Astrocyte of the spinal cord (primary cell): ENCODE measurements at regions not wholly inside any gene's neighbourhood (a gene's known extent, or its start where the extent isn't known, plus 50 kb on each side); places are given as distances from the start of the nearest gene placed in this dataset.
A peak's percentile ranks its signal among the peaks of the same experiment; 100 is the strongest.

Experiments used
- DNase-seq: peaks from one replicate; pipeline ENCODE4 v3.0.0; 2011; ENCODE audit warnings: low read depth, low spot score
- H3K4me3 ChIP-seq: 2 replicates; pipeline ENCODE4 v1.5.1; 2011; ENCODE audit warnings: low read depth, mild to moderate bottlenecking, low read length, moderate library complexity
- CTCF ChIP-seq: IDR thresholded peaks from 2 replicates; pipeline ENCODE4 v1.5.1; 2012; ENCODE audit warnings: low read depth, mild to moderate bottlenecking, low read length, inconsistent platforms
- in situ Hi-C: cut with HindIII; loops from 2 replicates; pipeline ENCODE4 v1.10.0; 2017; ENCODE audit warnings: low sequenced_read_pairs

DNA sequence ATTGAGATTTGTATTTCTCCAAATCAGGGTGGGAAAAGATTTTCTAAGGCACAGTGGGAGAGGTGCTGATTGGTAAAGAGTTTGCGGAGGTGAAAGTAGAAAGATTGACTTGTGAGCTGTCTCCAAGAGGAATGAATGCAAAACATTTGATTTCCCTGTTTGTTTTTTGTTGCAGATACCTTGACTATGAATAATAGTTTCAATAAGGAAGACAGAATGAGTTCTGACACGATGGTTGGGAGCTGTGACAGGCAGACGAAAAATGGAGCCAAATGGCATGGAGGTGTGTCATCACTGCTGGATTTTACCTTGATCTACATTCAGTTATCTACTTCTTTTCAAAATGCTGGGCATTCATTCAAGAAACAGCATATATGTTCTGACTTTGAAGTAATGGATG, 145.1 kb downstream of the NFKBIZ start:
- no peak for DNase-seq
- H3K4me3 ChIP-seq, result no peak overlapping the region
- TF ChIP-seq CTCF, result no peak
- in situ Hi-C loops, result no loop called here

DNA sequence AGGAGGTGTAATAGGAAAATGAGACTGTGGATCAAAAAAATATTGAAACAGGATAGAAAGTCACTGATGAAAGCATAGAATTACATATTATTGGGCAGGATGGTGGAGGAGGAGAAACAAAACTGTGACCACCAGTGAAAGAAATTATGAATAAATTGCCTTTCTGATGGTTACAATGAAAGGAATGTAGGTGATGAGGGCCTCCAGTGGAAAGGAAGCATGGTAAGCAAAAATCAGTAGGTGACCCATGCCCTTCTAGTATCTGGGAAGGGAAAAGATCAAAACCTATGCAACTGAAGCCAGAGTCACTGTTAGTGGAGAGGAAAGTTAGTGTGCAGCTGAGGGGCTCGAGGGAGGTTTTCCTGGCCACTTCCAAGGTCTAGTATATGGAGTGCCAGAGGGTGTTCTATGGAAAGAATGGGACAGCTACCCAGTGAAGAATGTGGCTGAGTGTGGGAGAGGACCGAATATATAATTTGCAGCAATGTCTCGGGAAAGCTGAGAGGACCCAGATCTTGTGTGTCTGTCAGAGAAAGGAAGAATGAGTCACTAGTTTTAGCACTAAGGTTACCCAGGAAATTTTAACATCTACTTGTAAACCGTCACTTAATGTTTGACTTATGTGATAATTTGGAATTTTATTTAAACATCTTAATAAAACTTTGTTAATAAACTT, 146.2 kb downstream of the NFKBIZ start:
- peak; percentile 39 for DNase-seq
- in situ Hi-C loops, result no loop called here
- no peak for TF ChIP-seq CTCF
- H3K4me3 ChIP-seq, result no peak overlapping the region

GRCh38 chr3:101996832-101997231, 147.5 kb downstream of the NFKBIZ start:
- in situ Hi-C loops, result no loop called here
- H3K4me3 ChIP-seq, result no peak overlapping the region
- DNase-seq, result no peak
- no peak for TF ChIP-seq CTCF

DNA sequence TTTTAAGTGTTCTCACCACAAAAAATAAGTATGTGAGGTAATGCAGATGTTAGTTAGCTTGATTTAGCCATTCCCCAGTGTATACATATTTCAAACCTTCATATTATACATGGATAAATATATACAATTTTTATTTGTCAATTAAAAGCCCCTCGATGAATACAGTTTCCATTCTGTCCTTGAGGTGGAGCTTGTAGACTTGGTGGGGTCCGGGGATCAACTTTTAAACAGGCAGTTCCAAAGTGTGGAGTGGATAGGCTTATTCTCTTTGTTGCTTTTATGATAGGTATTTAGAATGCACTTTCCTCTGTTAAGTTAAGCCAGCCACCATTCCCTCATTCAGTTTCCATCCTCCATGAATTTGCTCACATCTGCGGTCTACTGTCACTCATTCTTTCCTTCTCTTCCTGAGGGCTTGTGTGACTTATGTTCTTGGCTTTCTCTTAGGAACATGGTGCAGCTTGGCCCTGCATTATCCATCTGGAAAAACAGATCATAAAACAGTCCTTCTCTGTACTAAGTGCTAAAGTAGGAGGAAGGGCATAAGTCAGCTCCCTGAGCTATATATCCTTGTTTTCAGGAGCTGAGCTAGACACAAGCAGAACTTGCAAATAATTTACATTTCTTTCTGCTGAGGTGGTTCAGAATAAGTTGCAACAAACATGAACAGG, 149.1 kb downstream of the NFKBIZ start:
- peak; percentile 38 for DNase-seq
- in situ Hi-C loops, result no loop called here
- no peak for TF ChIP-seq CTCF
- H3K4me3 ChIP-seq, result no peak overlapping the region

DNA sequence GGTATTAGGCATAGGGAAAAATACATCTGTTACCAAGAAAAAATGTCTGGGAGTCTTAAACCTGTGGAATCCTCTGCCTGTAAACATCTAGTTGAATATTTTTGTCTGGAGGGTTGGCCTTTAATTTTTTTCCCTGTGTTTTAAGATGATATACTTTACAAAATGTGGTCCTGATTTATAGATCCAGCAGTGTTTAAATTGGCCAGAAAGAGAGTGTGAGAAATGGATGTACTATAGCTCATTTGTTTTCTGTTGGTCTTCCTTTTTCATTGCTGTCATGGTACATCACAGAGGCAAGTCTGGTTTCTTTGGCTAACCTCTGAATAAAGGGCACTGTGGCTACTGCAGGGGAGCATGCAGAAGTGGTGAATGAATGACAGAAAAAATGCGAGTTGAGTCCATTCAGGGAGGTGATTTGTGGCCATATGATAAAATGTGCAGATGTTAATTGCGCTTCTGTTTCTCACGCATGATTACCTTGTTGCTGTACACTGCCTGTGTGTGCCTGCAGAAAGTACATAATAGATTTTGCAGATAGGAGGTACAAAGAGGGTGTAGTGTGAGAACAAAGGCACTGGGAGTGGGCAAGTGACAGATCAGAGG, 150.0 kb downstream of the NFKBIZ start:
- TF ChIP-seq CTCF, result no peak
- DNase-seq, result peak; percentile 83
- H3K4me3 ChIP-seq, result no peak overlapping the region
- in situ Hi-C loops, result no loop called here

- in situ Hi-C loops, result no loop called here
- H3K4me3 ChIP-seq, result no peak overlapping the region
- TF ChIP-seq CTCF, result no peak
- no peak for DNase-seq
Measured at GRCh38 chr3:102000620-102001209, 151.4 kb downstream of the NFKBIZ start.
